Parathyroid adenoma (tissue), 2 donors: ENCODE measurements at regions not wholly inside any gene's neighbourhood (a gene's known extent, or its start where the extent isn't known, plus 50 kb on each side); places are given as distances from the start of the nearest gene placed in this dataset.

Source experiments
- H2AFZ ChIP-seq: fragments of 300-600 bp; sonication (generic); one replicate; pipeline ENCODE4 v1.7.0; 2017; ENCODE audit warnings: antibody characterized with exemption, mild to moderate bottlenecking
- H3K27ac ChIP-seq: fragments of 300-600 bp; sonication (generic); one replicate; pipeline ENCODE4 v1.7.0; 2017
- H3K27me3 ChIP-seq: fragments of 300-600 bp; sonication (generic); one replicate; pipeline ENCODE4 v1.7.0; 2017; ENCODE audit warnings: low read length; ENCODE audit not compliant: control insufficient read depth, insufficient read depth
- H3K36me3 ChIP-seq: fragments of 300-600 bp; sonication (generic); one replicate; pipeline ENCODE4 v1.7.0; 2017; ENCODE audit warnings: low read length; ENCODE audit not compliant: control insufficient read depth, insufficient read depth
- H3K4me1 ChIP-seq: fragments of 300-600 bp; sonication (generic); one replicate; pipeline ENCODE4 v1.7.0; 2017; ENCODE audit warnings: control low read depth
- H3K4me2 ChIP-seq: fragments of 300-600 bp; sonication (generic); one replicate; pipeline ENCODE4 v1.7.0; 2017; ENCODE audit warnings: low read length
- H3K4me3 ChIP-seq: fragments of 300-600 bp; sonication (generic); one replicate; pipeline ENCODE4 v1.7.0; 2017; ENCODE audit warnings: low read depth, low read length
- H3K79me2 ChIP-seq: fragments of 300-600 bp; sonication (generic); one replicate; pipeline ENCODE4 v1.7.0; 2017; ENCODE audit warnings: control low read depth
- H3K9ac ChIP-seq: fragments of 300-600 bp; sonication (generic); one replicate; pipeline ENCODE4 v1.7.0; 2017; ENCODE audit warnings: mild to moderate bottlenecking
- H3K9me3 ChIP-seq: fragments of 300-600 bp; sonication (generic); one replicate; pipeline ENCODE4 v1.7.0; 2017; ENCODE audit warnings: low read length; ENCODE audit not compliant: control insufficient read depth
- CTCF ChIP-seq: fragments of 300-600 bp; sonication (generic); IDR thresholded peaks from one replicate; pipeline ENCODE4 v1.7.0; 2017; ENCODE audit warnings: antibody characterized with exemption, mild to moderate bottlenecking
- donor health status: primary hyperparathyroidism.

- TF ChIP-seq CTCF: no peak
- Histone ChIP-seq H3K36me3 (no peaks in the 10 kb centered on the region), H3K9ac (no peak overlapping the region), H3K4me1 (peaks cover 3% of the 10 kb centered on the region), H3K4me2 (no peak overlapping the region), H3K4me3 (no peak overlapping the region), H3K27me3 (no peaks in the 10 kb centered on the region), H3K79me2 (no peaks in the 10 kb centered on the region), H3K9me3 (no peaks in the 10 kb centered on the region), H3K27ac (no peak overlapping the region), H2AFZ (no peak overlapping the region)
Measured at GRCh38 chr13:26883613-26884257, 123.1 kb upstream of the GPR12 start.

GRCh38 chr13:26882731-26883130 lies 122.1 kb upstream of the GPR12 start:
- TF ChIP-seq CTCF: no peak
- H3K27ac ChIP-seq: no peak overlapping the region
- H3K9ac ChIP-seq: no peak overlapping the region
- H3K36me3 ChIP-seq: no peaks in the 10 kb centered on the region
- no peaks in the 10 kb centered on the region for H3K79me2 ChIP-seq
- H3K4me3 ChIP-seq: no peak overlapping the region
- no peak overlapping the region for H2AFZ ChIP-seq
- H3K4me2 ChIP-seq: no peak overlapping the region
- H3K9me3 ChIP-seq: no peaks in the 10 kb centered on the region
- peaks cover 3% of the 10 kb centered on the region for H3K4me1 ChIP-seq
- H3K27me3 ChIP-seq: no peaks in the 10 kb centered on the region

- peak overlapping the region; percentile 57 for H3K4me2 ChIP-seq
- H3K36me3 ChIP-seq: no peaks in the 10 kb centered on the region
- H3K9ac ChIP-seq: no peak overlapping the region
- no peak overlapping the region for H3K4me3 ChIP-seq
- no peak for TF ChIP-seq CTCF
- no peaks in the 10 kb centered on the region for H3K9me3 ChIP-seq
- peaks cover 3% of the 10 kb centered on the region for H3K4me1 ChIP-seq
- H3K79me2 ChIP-seq: no peaks in the 10 kb centered on the region
- H2AFZ ChIP-seq: peak overlapping the region; percentile 72
- peak overlapping the region; percentile 69 for H3K27ac ChIP-seq
- H3K27me3 ChIP-seq: no peaks in the 10 kb centered on the region
Measured at GRCh38 chr13:26881154-26881553, 120.6 kb upstream of the GPR12 start.

GRCh38 chr13:26880735-26881134 lies 120.1 kb upstream of the GPR12 start:
- no peak overlapping the region for H3K9ac ChIP-seq
- TF ChIP-seq CTCF: no peak
- H3K36me3 ChIP-seq: no peaks in the 10 kb centered on the region

GRCh38 chr13:26878438-26878837 lies 117.9 kb upstream of the GPR12 start:
- H3K4me2 ChIP-seq: no peak overlapping the region
- H3K27ac ChIP-seq: no peak overlapping the region
- H3K9me3 ChIP-seq: no peaks in the 10 kb centered on the region
- no peaks in the 10 kb centered on the region for H3K36me3 ChIP-seq
- no peaks in the 10 kb centered on the region for H3K79me2 ChIP-seq
- H3K4me1 ChIP-seq: peaks cover 3% of the 10 kb centered on the region
- no peaks in the 10 kb centered on the region for H3K27me3 ChIP-seq
- TF ChIP-seq CTCF: no peak
- H2AFZ ChIP-seq: no peak overlapping the region
- H3K4me3 ChIP-seq: no peak overlapping the region
- no peak overlapping the region for H3K9ac ChIP-seq

More at GRCh38 chr13:26880735-26881134, 120.1 kb upstream of the GPR12 start:
- no peaks in the 10 kb centered on the region for H3K9me3 ChIP-seq
- peak overlapping the region; percentile 72 for H2AFZ ChIP-seq
- H3K4me3 ChIP-seq: no peak overlapping the region
- H3K27ac ChIP-seq: peak overlapping the region; percentile 69
- H3K79me2 ChIP-seq: no peaks in the 10 kb centered on the region
- H3K4me2 ChIP-seq: peak overlapping the region; percentile 57
- H3K27me3 ChIP-seq: no peaks in the 10 kb centered on the region
- H3K4me1 ChIP-seq: peaks cover 3% of the 10 kb centered on the region
